H1 (cell line): ENCODE measurements at regions not wholly inside any gene's neighbourhood (a gene's known extent, or its start where the extent isn't known, plus 50 kb on each side); places are given as distances from the start of the nearest gene placed in this dataset.

Source experiments
- GTF2F1 ChIP-seq: IDR thresholded peaks from 2 replicates; pipeline ENCODE4 v1.6.1; 2012; ENCODE audit warnings: low read depth, low read length, improper control_type of control experiment, borderline replicate concordance
- HDAC2 ChIP-seq, 2 experiments: fragments of 300-600 bp in 1 of 2; sonication (generic) in 1 of 2; IDR thresholded peaks; 2 replicates each; pipeline ENCODE4 v1.6.1; 2011 to 2012; ENCODE audit warnings: low read depth in 2 of 2, low read length in 2 of 2, mild to moderate bottlenecking in 2 of 2, moderate library complexity in 2 of 2, borderline replicate concordance in 1 of 2, inconsistent platforms in 1 of 2
- TAF1 ChIP-seq: IDR thresholded peaks from 2 replicates; pipeline ENCODE4 v1.6.1; 2011; ENCODE audit warnings: mild to moderate bottlenecking, low read depth, low read length
- TF ChIP-seq, protein P1 (sequence below), 3 experiments: IDR thresholded peaks; 1 replicate in 2 of 3; 2 replicates in 1 of 3; pipeline versions ENCODE4 v1.5.1 to v1.6.1; 2011; ENCODE audit warnings: low read length in 3 of 3, mild to moderate bottlenecking in 3 of 3, inconsistent platforms in 2 of 3, low read depth in 1 of 3, moderate library complexity in 1 of 3; ENCODE audit not compliant: insufficient read depth in 1 of 3; ENCODE audit errors: control extremely low read depth in 1 of 3
- TF ChIP-seq, protein P2 (sequence below): IDR thresholded peaks from 2 replicates; pipeline ENCODE4 v1.6.1; 2011; ENCODE audit warnings: low read length, improper control_type of control experiment

GRCh38 chr2:30072250-30072842 lies 74.5 kb upstream of the YPEL5 start (continued):
- TF ChIP-seq, protein P1, sequence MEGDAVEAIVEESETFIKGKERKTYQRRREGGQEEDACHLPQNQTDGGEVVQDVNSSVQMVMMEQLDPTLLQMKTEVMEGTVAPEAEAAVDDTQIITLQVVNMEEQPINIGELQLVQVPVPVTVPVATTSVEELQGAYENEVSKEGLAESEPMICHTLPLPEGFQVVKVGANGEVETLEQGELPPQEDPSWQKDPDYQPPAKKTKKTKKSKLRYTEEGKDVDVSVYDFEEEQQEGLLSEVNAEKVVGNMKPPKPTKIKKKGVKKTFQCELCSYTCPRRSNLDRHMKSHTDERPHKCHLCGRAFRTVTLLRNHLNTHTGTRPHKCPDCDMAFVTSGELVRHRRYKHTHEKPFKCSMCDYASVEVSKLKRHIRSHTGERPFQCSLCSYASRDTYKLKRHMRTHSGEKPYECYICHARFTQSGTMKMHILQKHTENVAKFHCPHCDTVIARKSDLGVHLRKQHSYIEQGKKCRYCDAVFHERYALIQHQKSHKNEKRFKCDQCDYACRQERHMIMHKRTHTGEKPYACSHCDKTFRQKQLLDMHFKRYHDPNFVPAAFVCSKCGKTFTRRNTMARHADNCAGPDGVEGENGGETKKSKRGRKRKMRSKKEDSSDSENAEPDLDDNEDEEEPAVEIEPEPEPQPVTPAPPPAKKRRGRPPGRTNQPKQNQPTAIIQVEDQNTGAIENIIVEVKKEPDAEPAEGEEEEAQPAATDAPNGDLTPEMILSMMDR (IDR thresholded peaks at IDR 0.05; ENCODE audit: control extremely low read depth in 1 of 3, insufficient read depth in 1 of 3, low read depth in 1 of 3, low read length in 3 of 3), result peak; percentile 69 to 95 (median 79)
- TF ChIP-seq HDAC2 (IDR thresholded peaks at IDR 0.05; ENCODE audit: borderline replicate concordance in 1 of 2, low read depth in 2 of 2, low read length in 2 of 2) (no peak), GTF2F1 (no peak), TAF1 (no peak)
- TF ChIP-seq, protein P2, sequence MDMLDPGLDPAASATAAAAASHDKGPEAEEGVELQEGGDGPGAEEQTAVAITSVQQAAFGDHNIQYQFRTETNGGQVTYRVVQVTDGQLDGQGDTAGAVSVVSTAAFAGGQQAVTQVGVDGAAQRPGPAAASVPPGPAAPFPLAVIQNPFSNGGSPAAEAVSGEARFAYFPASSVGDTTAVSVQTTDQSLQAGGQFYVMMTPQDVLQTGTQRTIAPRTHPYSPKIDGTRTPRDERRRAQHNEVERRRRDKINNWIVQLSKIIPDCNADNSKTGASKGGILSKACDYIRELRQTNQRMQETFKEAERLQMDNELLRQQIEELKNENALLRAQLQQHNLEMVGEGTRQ, result no peak
